ENCODE measurements at regions not wholly inside any gene's neighbourhood (a gene's known extent, or its start where the extent isn't known, plus 50 kb on each side); places are given as distances from the start of the nearest gene placed in this dataset.

DNA sequence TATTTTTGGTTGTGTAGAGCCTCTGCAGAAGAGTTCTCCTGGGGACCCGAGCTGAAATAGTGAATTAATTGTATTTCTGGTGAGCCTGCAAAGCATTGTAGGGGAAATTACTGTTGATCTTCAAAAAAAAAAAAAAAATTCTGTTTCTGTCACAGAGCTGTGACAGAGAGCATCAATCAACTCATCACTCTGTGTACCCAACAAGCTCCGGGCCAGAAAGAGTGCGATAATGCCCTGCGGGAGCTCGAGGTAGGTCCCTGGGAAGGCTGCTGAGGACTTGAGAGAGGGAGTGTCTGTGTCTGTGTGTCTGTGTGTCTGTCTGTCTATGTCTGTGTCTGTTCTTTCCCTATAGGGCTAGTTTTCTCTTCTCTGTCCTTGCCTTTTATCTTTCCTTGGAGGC, 294.4 kb upstream of the TPM1 start:
- intact Hi-C loops (cut with micrococcal nuclease) = no loop called here
- Mint-ChIP-seq H3K27ac (no peak overlapping the region), H3K36me3 (ENCODE audit: low read depth) (peaks cover 5% of the 10 kb centered on the region), H3K4me1 (ENCODE audit: low read depth) (no peaks in the 10 kb centered on the region), H3K27me3 (peaks cover 1% of the 10 kb centered on the region), H3K9me3 (no peaks in the 10 kb centered on the region), H3K4me3 (no peak overlapping the region)

DNA sequence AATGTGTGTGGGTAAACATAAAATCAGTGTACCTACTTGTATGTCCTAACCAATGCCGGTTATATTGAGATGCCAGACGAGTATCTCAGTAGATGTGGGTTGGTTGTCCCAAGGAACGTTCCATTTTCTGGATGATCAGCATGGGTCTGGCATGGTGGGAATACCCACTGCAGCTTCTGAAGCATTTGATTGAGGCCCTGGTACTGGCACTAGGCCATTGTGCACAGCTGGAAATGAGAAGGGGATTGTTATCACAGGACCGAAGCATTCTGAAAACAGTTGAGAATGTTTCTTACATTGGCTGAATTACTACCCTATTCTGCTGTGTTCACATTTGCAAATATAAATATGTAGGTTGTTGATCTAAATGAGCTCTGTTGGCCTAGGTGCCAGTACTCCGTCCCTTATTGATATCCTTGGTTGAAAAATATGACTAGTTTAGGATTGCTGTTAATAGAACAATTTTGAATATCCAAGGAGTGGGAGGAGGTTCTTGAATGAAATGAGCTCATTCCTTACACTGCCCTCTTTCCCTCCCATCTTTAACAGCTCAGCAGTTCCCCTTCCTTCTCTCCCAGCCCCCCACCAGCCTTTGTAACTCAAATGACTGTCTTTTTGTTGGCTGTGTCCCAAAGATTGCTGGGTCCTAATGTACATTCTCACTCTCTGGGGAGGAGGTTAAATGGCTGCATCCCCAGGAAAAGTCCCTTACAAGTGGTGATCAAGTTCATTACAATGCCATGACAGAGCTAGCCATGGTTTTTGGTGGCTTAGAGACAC, 293.3 kb upstream of the TPM1 start:
- H3K9me3 Mint-ChIP-seq = no peaks in the 10 kb centered on the region
- H3K27ac Mint-ChIP-seq = no peak overlapping the region
- no peaks in the 10 kb centered on the region for H3K4me1 Mint-ChIP-seq (ENCODE audit: low read depth)
- peaks cover 1% of the 10 kb centered on the region for H3K27me3 Mint-ChIP-seq
- peaks cover 5% of the 10 kb centered on the region for H3K36me3 Mint-ChIP-seq (ENCODE audit: low read depth)
- intact Hi-C loops (cut with micrococcal nuclease) = no loop called here
- no peak overlapping the region for H3K4me3 Mint-ChIP-seq

- Mint-ChIP-seq H3K36me3 (ENCODE audit: low read depth) (peaks cover 5% of the 10 kb centered on the region), H3K4me3 (no peak overlapping the region), H3K4me1 (ENCODE audit: low read depth) (no peaks in the 10 kb centered on the region), H3K27me3 (peaks cover 1% of the 10 kb centered on the region), H3K9me3 (no peaks in the 10 kb centered on the region), H3K27ac (no peak overlapping the region)
- intact Hi-C loops (cut with micrococcal nuclease) = no loop called here
Measured at GRCh38 chr15:62750471-62750870, 292.1 kb upstream of the TPM1 start.

- Mint-ChIP-seq H3K9me3 (no peaks in the 10 kb centered on the region), H3K4me3 (no peak overlapping the region), H3K27me3 (peaks cover 1% of the 10 kb centered on the region), H3K27ac (no peak overlapping the region), H3K4me1 (ENCODE audit: low read depth) (no peaks in the 10 kb centered on the region), H3K36me3 (ENCODE audit: low read depth) (peaks cover 11% of the 10 kb centered on the region)
- intact Hi-C loops (cut with micrococcal nuclease) = no loop called here
Measured at GRCh38 chr15:62752657-62753517, 289.7 kb upstream of the TPM1 start.

DNA sequence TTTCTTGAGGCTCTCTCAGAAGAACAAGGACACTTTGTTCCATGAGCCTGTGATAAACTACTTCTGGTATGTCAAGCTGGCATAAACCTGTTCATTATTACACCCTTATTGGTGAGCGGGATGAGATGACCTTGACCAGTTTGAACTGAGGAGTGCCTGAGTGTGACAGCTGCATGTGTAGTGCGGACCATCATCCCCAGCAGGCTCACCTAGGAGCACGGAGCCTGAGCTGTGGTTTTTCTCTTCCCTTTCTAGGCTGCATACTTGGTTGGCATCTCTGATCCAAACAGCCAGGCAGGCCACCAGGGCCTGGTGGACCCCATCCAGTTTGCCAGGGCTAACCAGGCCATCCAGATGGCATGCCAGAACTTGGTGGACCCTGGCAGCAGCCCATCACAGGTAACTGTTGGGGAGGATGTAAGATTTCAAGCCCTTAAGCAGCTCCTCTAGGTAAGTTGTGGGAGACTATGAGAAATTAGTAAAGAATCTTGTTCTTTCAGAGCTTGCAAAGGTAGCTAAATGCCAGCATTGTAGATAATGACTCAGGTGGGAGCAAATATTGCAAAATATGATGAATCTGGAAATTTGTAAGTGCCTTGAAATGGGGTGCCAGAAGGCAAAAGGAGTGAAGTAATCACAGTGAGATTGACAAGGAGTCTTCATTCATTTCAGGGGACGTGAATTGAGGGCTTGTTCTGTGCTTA, 288.9 kb upstream of the TPM1 start:
- intact Hi-C loops (cut with micrococcal nuclease) = no loop called here
- Mint-ChIP-seq H3K4me1 (ENCODE audit: low read depth) (no peaks in the 10 kb centered on the region), H3K27ac (no peak overlapping the region), H3K27me3 (peaks cover 1% of the 10 kb centered on the region), H3K36me3 (ENCODE audit: low read depth) (peaks cover 11% of the 10 kb centered on the region), H3K9me3 (no peaks in the 10 kb centered on the region), H3K4me3 (no peak overlapping the region)

- Mint-ChIP-seq H3K4me3 (no peak overlapping the region), H3K36me3 (ENCODE audit: low read depth) (peaks cover 11% of the 10 kb centered on the region), H3K27ac (no peak overlapping the region), H3K4me1 (ENCODE audit: low read depth) (no peaks in the 10 kb centered on the region), H3K9me3 (no peaks in the 10 kb centered on the region), H3K27me3 (peaks cover 1% of the 10 kb centered on the region)
- intact Hi-C loops (cut with micrococcal nuclease) = no loop called here
Measured at GRCh38 chr15:62756326-62756994, 286.1 kb upstream of the TPM1 start.

- Mint-ChIP-seq H3K27ac (no peak overlapping the region), H3K36me3 (ENCODE audit: low read depth) (peaks cover 15% of the 10 kb centered on the region), H3K4me1 (ENCODE audit: low read depth) (no peaks in the 10 kb centered on the region), H3K27me3 (peaks cover 1% of the 10 kb centered on the region), H3K4me3 (no peak overlapping the region), H3K9me3 (no peaks in the 10 kb centered on the region)
- intact Hi-C loops (cut with micrococcal nuclease) = no loop called here
Measured at GRCh38 chr15:62756995-62757360, 285.6 kb upstream of the TPM1 start.

- H3K4me3 Mint-ChIP-seq = no peak overlapping the region
- H3K27ac Mint-ChIP-seq = no peak overlapping the region
- no peaks in the 10 kb centered on the region for H3K27me3 Mint-ChIP-seq
- H3K36me3 Mint-ChIP-seq (ENCODE audit: low read depth) = peaks cover 15% of the 10 kb centered on the region
- no peaks in the 10 kb centered on the region for H3K9me3 Mint-ChIP-seq
- intact Hi-C loops (cut with micrococcal nuclease) = no loop called here
- no peaks in the 10 kb centered on the region for H3K4me1 Mint-ChIP-seq (ENCODE audit: low read depth)
Measured at GRCh38 chr15:62757535-62757934, 285.0 kb upstream of the TPM1 start.

- Mint-ChIP-seq H3K27me3 (no peaks in the 10 kb centered on the region), H3K4me3 (no peak overlapping the region), H3K9me3 (no peaks in the 10 kb centered on the region), H3K27ac (no peak overlapping the region), H3K4me1 (ENCODE audit: low read depth) (no peaks in the 10 kb centered on the region), H3K36me3 (ENCODE audit: low read depth) (peaks cover 18% of the 10 kb centered on the region)
- intact Hi-C loops (cut with micrococcal nuclease) = no loop called here
Measured at GRCh38 chr15:62758126-62758951, 284.2 kb upstream of the TPM1 start.

DNA sequence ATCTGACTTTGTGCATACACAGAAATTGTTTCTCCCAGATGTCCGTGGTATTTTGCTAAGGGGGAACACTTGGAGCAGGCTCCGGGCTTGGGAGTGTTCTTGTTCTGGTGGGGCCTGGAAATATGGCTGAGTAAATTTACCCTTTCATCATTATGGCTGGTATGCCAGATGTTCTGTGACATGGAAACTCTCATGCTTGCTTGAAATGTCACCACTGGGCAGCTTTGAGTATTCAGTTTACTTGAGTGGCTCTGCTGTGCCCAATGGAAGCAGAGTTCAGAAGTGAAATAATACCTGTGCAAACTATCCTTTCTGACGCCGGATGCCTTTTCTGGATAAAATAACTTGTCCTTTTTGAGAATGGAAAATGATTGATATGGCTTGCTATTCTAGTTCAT, 283.6 kb upstream of the TPM1 start:
- H3K4me1 Mint-ChIP-seq (ENCODE audit: low read depth) = no peaks in the 10 kb centered on the region
- intact Hi-C loops (cut with micrococcal nuclease) = no loop called here
- no peak overlapping the region for H3K27ac Mint-ChIP-seq
- no peaks in the 10 kb centered on the region for H3K9me3 Mint-ChIP-seq
- no peak overlapping the region for H3K4me3 Mint-ChIP-seq
- peaks cover 24% of the 10 kb centered on the region for H3K36me3 Mint-ChIP-seq (ENCODE audit: low read depth)
- no peaks in the 10 kb centered on the region for H3K27me3 Mint-ChIP-seq

- Mint-ChIP-seq H3K27me3 (no peaks in the 10 kb centered on the region), H3K4me3 (no peak overlapping the region), H3K4me1 (ENCODE audit: low read depth) (no peaks in the 10 kb centered on the region), H3K27ac (no peak overlapping the region), H3K36me3 (ENCODE audit: low read depth) (peaks cover 35% of the 10 kb centered on the region), H3K9me3 (no peaks in the 10 kb centered on the region)
- intact Hi-C loops (cut with micrococcal nuclease) = no loop called here
Measured at GRCh38 chr15:62760538-62760937, 282.0 kb upstream of the TPM1 start.

GRCh38 chr15:62765916-62766315, 276.6 kb upstream of the TPM1 start:
- Mint-ChIP-seq H3K27me3 (no peaks in the 10 kb centered on the region), H3K4me1 (ENCODE audit: low read depth) (no peaks in the 10 kb centered on the region), H3K36me3 (ENCODE audit: low read depth) (peaks cover 48% of the 10 kb centered on the region), H3K27ac (no peak overlapping the region), H3K4me3 (no peak overlapping the region), H3K9me3 (no peaks in the 10 kb centered on the region)
- intact Hi-C loops (cut with micrococcal nuclease) = no loop called here

GRCh38 chr15:62766599-62766998, 275.9 kb upstream of the TPM1 start:
- intact Hi-C loops (cut with micrococcal nuclease) = no loop called here
- H3K27ac Mint-ChIP-seq = no peak overlapping the region
- H3K4me3 Mint-ChIP-seq = no peak overlapping the region
- no peaks in the 10 kb centered on the region for H3K27me3 Mint-ChIP-seq
- no peaks in the 10 kb centered on the region for H3K4me1 Mint-ChIP-seq (ENCODE audit: low read depth)
- peaks cover 53% of the 10 kb centered on the region for H3K36me3 Mint-ChIP-seq (ENCODE audit: low read depth)
- H3K9me3 Mint-ChIP-seq = no peaks in the 10 kb centered on the region
